CD14-positive monocyte (primary cell): ENCODE measurements at regions not wholly inside any gene's neighbourhood (a gene's known extent, or its start where the extent isn't known, plus 50 kb on each side); places are given as distances from the start of the nearest gene placed in this dataset.

Experiments
- DNase-seq, 3 donors: peaks; one replicate each; pipeline ENCODE4 v3.0.0-alpha.2; 2011 to 2022
- H2AFZ ChIP-seq: 2 replicates; pipeline ENCODE4 v1.6.0; 2012; ENCODE audit warnings: mild to moderate bottlenecking, low read depth, low read length, inconsistent platforms; ENCODE audit not compliant: insufficient read depth, poor library complexity, severe bottlenecking
- H3K27ac ChIP-seq, 2 donors: 1 replicate in 1 of 2; 2 replicates in 1 of 2; pipeline ENCODE4 v1.5.1; 2012 to 2013; ENCODE audit warnings: low read length in 2 of 2, control low read depth in 1 of 2, inconsistent platforms in 1 of 2, low read depth in 1 of 2, mild to moderate bottlenecking in 1 of 2
- H3K27me3 ChIP-seq, 2 donors: one replicate each; pipeline versions ENCODE4 v1.6.0 to v1.6.1; 2011 to 2013; ENCODE audit warnings: low read length in 2 of 2; ENCODE audit not compliant: control insufficient read depth in 2 of 2, insufficient read depth in 2 of 2
- H3K36me3 ChIP-seq, 2 donors: replicated peaks in 1 of 2; 1 replicate in 1 of 2; 2 replicates in 1 of 2; pipeline versions ENCODE4 v1.5.1 to v1.6.1; 2012 to 2013; ENCODE audit warnings: low read length in 2 of 2, control low read depth in 1 of 2, inconsistent platforms in 1 of 2, mild to moderate bottlenecking in 1 of 2; ENCODE audit not compliant: insufficient read depth in 2 of 2, control insufficient read depth in 1 of 2
- H3K4me1 ChIP-seq, 2 donors: 1 replicate in 1 of 2; 2 replicates in 1 of 2; pipeline versions ENCODE4 v1.5.1 to v1.6.1; 2012 to 2013; ENCODE audit warnings: low read length in 2 of 2, control low read depth in 1 of 2, inconsistent platforms in 1 of 2, mild to moderate bottlenecking in 1 of 2, moderate library complexity in 1 of 2; ENCODE audit not compliant: insufficient read depth in 2 of 2, control insufficient read depth in 1 of 2
- H3K4me2 ChIP-seq: replicated peaks from 2 replicates; pipeline ENCODE3; 2012; ENCODE audit warnings: low read length, moderate library complexity, mild to moderate bottlenecking; ENCODE audit not compliant: poor library complexity, severe bottlenecking; ENCODE audit errors: extremely low read depth
- H3K4me3 ChIP-seq, 3 experiments: fragments of 200-600 bp in 1 of 3; sonication (generic) in 1 of 3; replicated peaks in 1 of 3; 1 replicate in 2 of 3; 2 replicates in 1 of 3; pipeline ENCODE4 v1.5.1; 2011 to 2013; ENCODE audit warnings: low read length in 3 of 3, mild to moderate bottlenecking in 3 of 3, control low read depth in 2 of 3, low read depth in 2 of 3, inconsistent platforms in 1 of 3, moderate library complexity in 1 of 3
- H3K79me2 ChIP-seq: 2 replicates; pipeline ENCODE4 v1.6.0; 2012; ENCODE audit warnings: mild to moderate bottlenecking, control low read depth, inconsistent platforms, low read length, moderate library complexity; ENCODE audit not compliant: insufficient read depth
- H3K9ac ChIP-seq: 2 replicates; pipeline ENCODE4 v1.6.0; 2017; ENCODE audit warnings: low read length, mild to moderate bottlenecking; ENCODE audit not compliant: insufficient read depth, poor library complexity, severe bottlenecking
- H3K9me3 ChIP-seq, 2 donors: replicated peaks in 1 of 2; 1 replicate in 1 of 2; 2 replicates in 1 of 2; pipeline versions ENCODE4 v1.5.1 to v1.6.1; 2012 to 2013; ENCODE audit warnings: low read length in 2 of 2, control low read depth in 1 of 2; ENCODE audit not compliant: control insufficient read depth in 1 of 2, insufficient read depth in 1 of 2
- H4K20me1 ChIP-seq: 2 replicates; pipeline ENCODE4 v1.6.0; 2012; ENCODE audit warnings: mild to moderate bottlenecking, low read length, control low read depth, moderate library complexity; ENCODE audit not compliant: insufficient read depth
- H3K27ac Mint-ChIP-seq, 7 donors: one replicate each; pipeline ENCODE4 v1.8.0; 2020; ENCODE audit warnings: mild to moderate bottlenecking in 7 of 7, mixed read lengths in 7 of 7, moderate library complexity in 6 of 7, inconsistent platforms in 2 of 7
- H3K27me3 Mint-ChIP-seq, 3 donors: one replicate each; pipeline ENCODE4 v1.8.0; 2021 to 2022; ENCODE audit warnings: low read depth in 3 of 3, mild to moderate bottlenecking in 3 of 3, mixed read lengths in 3 of 3, moderate library complexity in 3 of 3, inconsistent platforms in 1 of 3
- H3K36me3 Mint-ChIP-seq, 2 donors: one replicate each; pipeline ENCODE4 v1.8.0; 2020; ENCODE audit warnings: mixed read lengths in 2 of 2, inconsistent platforms in 1 of 2, mild to moderate bottlenecking in 1 of 2
- H3K4me1 Mint-ChIP-seq: one replicate; pipeline ENCODE4 v1.8.0; 2020; ENCODE audit warnings: mild to moderate bottlenecking, mixed read lengths
- H3K4me3 Mint-ChIP-seq, 2 donors: one replicate each; pipeline ENCODE4 v1.8.0; 2020; ENCODE audit warnings: mild to moderate bottlenecking in 2 of 2, mixed read lengths in 2 of 2, moderate library complexity in 1 of 2
- H3K9me3 Mint-ChIP-seq, 7 donors: one replicate each; pipeline ENCODE4 v1.8.0; 2020 to 2022; ENCODE audit warnings: mixed read lengths in 7 of 7, mild to moderate bottlenecking in 6 of 7, moderate library complexity in 6 of 7, inconsistent platforms in 2 of 7
- WGBS: methylation state at CpG from one replicate; pipeline ENCODE4 v1.1.5; 2013; ENCODE audit warnings: missing lambda C conversion rate; ENCODE audit not compliant: insufficient coverage; 5-methylcytosine and 5-hydroxymethylcytosine counted together
- intact Hi-C, 2 donors: fragments of 100-400 bp; cut with micrococcal nuclease; formaldehyde crosslinking; loops; one replicate each; pipeline versions ENCODE4 v1.15.0 to v1.15.1; 2023
- TF ChIP-seq, protein P1 (sequence below): fragments of 200-600 bp; IDR thresholded peaks from one replicate; pipeline ENCODE4 v1.8.0; 2022; ENCODE audit warnings: antibody characterized with exemption, mild to moderate bottlenecking

DNA sequence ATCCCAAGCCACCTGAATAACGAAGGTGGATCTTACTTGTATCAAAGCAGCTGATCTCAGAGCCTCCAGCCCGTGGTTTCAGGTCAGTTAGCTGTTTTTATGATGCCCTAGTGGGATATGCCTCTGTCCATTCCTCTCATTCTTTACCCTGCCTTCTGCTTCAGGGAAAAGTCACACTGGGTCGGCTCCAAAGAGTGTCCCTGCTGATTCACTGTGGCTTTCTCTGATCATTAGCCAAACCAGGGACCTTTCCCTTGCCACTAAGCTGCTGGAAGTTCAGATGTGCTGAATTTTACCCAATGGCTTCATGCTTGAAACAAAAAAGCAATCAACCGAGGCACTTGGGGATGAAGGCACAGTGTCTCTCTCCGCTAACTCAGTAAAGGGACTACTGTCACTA, 170.2 kb upstream of the SALL1 start:
- no peaks in the 10 kb centered on the region for H3K27me3 ChIP-seq
- no peaks in the 10 kb centered on the region for H3K79me2 ChIP-seq
- 82% methylated on average over 3 of the region's 5 CpGs for WGBS
- Mint-ChIP-seq H3K36me3 (no peaks in the 10 kb centered on the region), H3K27ac (no peak overlapping the region), H3K4me1 (no peaks in the 10 kb centered on the region), H3K9me3 (peaks cover 0 to 7% (median 0%) of the 10 kb centered on the region in 7 donors), H3K27me3 (peaks cover 0 to 1% (median 0%) of the 10 kb centered on the region in 3 donors), H3K4me3 (no peak overlapping the region)
- no peak overlapping the region for H2AFZ ChIP-seq
- H3K4me2 ChIP-seq, result no peak overlapping the region
- H3K4me1 ChIP-seq, result no peaks in the 10 kb centered on the region
- H3K27ac ChIP-seq, result no peak overlapping the region
- peaks cover 0 to 2% of the 10 kb centered on the region in 2 donors for H3K9me3 ChIP-seq
- H4K20me1 ChIP-seq, result no peaks in the 10 kb centered on the region
- TF ChIP-seq, protein P1, sequence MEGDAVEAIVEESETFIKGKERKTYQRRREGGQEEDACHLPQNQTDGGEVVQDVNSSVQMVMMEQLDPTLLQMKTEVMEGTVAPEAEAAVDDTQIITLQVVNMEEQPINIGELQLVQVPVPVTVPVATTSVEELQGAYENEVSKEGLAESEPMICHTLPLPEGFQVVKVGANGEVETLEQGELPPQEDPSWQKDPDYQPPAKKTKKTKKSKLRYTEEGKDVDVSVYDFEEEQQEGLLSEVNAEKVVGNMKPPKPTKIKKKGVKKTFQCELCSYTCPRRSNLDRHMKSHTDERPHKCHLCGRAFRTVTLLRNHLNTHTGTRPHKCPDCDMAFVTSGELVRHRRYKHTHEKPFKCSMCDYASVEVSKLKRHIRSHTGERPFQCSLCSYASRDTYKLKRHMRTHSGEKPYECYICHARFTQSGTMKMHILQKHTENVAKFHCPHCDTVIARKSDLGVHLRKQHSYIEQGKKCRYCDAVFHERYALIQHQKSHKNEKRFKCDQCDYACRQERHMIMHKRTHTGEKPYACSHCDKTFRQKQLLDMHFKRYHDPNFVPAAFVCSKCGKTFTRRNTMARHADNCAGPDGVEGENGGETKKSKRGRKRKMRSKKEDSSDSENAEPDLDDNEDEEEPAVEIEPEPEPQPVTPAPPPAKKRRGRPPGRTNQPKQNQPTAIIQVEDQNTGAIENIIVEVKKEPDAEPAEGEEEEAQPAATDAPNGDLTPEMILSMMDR, result no peak
- intact Hi-C loops, result no loop called here
- DNase-seq, result no peak
- H3K36me3 ChIP-seq, result no peaks in the 10 kb centered on the region
- H3K9ac ChIP-seq, result no peak overlapping the region
- no peak overlapping the region for H3K4me3 ChIP-seq

DNA sequence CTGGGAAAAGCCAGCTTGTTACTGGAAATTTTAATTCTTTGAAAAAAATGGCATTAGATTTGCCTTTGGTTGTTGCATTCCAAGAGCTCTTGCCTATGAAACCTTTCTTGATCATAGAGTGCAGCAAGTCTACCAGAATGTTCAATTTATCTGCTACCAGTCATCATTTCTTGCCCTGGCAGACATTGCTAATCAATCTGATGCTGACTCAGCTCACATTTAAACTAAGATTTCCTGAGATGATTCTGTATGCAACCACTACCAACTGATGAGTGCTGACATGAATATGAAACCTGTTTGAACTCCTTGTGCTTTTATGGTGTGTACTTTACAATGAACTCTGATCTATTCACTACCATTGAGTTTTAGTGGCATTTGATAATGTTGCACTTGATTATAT, 166.5 kb upstream of the SALL1 start:
- Histone ChIP-seq H2AFZ (no peak overlapping the region), H3K9ac (no peak overlapping the region), H3K27ac (no peak overlapping the region), H3K27me3 (no peaks in the 10 kb centered on the region), H4K20me1 (no peaks in the 10 kb centered on the region), H3K4me3 (no peak overlapping the region), H3K79me2 (no peaks in the 10 kb centered on the region), H3K36me3 (no peaks in the 10 kb centered on the region), H3K4me2 (no peak overlapping the region), H3K4me1 (no peaks in the 10 kb centered on the region), H3K9me3 (no peaks in the 10 kb centered on the region)
- no peak overlapping the region for H3K27ac Mint-ChIP-seq
- H3K36me3 Mint-ChIP-seq, result no peaks in the 10 kb centered on the region
- intact Hi-C loops, result no loop called here
- no peak overlapping the region for H3K4me3 Mint-ChIP-seq
- peaks cover 0 to 2% (median 0%) of the 10 kb centered on the region in 3 donors for H3K27me3 Mint-ChIP-seq
- H3K9me3 Mint-ChIP-seq, result peaks cover 0 to 6% (median 1%) of the 10 kb centered on the region in 7 donors
- no peak for DNase-seq
- TF ChIP-seq, protein P1, result no peak
- H3K4me1 Mint-ChIP-seq, result no peaks in the 10 kb centered on the region
